GM21360 (cell line): ENCODE measurements at regions not wholly inside any gene's neighbourhood (a gene's known extent, or its start where the extent isn't known, plus 50 kb on each side); places are given as distances from the start of the nearest gene placed in this dataset.
"Not testable (repeated sequence)": the region's sequence is repeated elsewhere in the genome, so short reads cannot be mapped to it uniquely, and the experiment has no call there.

Source experiments
- ATAC-seq: cut with Tn5 transposase; IDR thresholded peaks from one replicate; pipeline ENCODE4 v1.9.1; 2021; ENCODE audit warnings: mild to moderate bottlenecking, moderate library complexity; ENCODE audit not compliant: unreplicated experiment

DNA sequence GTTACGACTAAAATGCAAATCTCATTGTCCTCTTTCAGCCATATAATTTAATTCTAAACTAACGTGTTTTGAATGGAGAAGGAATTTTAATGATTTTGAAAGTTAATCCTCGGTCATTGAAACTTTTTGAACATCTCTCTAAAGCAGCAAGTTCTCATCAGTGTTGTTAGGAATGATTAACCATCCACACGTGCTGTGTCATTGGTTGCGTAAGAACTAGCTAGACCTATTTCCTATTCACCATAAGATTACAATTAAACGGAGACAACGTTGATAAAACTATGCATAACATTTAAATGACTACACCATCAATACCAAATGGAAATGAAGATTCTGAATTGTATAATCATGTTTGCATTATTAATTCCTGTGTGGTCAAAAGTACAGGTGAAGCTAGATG, 155.6 kb upstream of the IRS2 start:
- ATAC-seq: no peak

GRCh38 chr13:109941221-109941620, 154.8 kb upstream of the IRS2 start:
- ATAC-seq: no peak

GRCh38 chr13:109940637-109941036, 154.3 kb upstream of the IRS2 start:
- no peak for ATAC-seq

GRCh38 chr13:109939838-109940237, 153.5 kb upstream of the IRS2 start:
- no peak for ATAC-seq

GRCh38 chr13:109939180-109939579, 152.8 kb upstream of the IRS2 start:
- no peak for ATAC-seq

DNA sequence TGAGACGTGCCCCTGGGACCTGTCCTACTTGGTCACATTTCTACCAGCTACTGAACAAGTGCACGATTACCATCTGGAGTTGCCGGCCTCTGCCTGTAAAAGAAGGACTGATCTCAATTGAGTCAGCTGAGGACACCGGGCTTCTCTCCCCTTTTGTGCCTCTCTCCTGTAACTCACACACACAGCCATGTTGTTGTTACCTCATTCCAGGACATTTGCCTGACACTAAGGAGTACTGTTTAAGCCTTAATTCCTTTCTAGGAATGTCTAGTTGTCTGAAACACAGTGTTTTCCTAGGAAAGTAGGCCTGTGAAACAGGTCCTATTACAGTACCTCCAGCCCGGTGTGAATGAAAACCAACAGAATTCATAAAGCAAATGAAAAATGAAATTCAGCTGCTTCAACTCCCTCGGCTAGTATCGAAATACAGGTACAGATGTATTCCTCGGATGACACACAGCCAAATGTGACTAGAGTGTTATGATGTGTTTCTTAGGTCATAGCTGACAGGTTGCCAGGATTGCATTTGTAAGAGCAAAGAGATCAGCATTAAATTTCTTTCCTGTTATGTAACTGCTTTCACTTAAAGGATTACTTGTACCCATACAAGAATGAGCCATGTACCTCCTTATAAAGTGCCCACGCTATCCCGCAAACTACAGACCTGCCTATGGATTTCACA, 152.0 kb upstream of the IRS2 start:
- no peak for ATAC-seq

GRCh38 chr13:109934520-109934919, 148.1 kb upstream of the IRS2 start:
- not testable (repeated sequence) for ATAC-seq

DNA sequence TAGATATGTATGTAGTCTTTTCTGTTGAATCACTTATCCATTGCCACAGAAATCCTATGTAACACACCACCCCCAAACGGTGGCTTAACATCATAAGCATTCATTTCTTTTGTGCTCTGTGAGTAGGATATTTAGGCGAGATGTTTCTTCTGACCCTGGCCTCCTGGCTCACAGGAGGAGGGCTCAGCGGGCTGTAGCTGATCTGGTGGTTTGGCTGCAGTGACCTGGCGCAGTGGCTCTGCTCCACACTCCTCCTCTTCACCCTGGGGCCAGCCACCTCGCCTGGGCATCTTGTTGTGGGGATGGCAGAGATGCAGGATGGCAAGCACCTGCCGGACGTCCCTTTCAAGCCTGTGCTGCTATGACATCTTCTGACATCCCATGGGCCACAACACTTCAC, 147.1 kb upstream of the IRS2 start:
- no peak for ATAC-seq

GRCh38 chr13:109924376-109924775, 138.0 kb upstream of the IRS2 start:
- no peak for ATAC-seq

DNA sequence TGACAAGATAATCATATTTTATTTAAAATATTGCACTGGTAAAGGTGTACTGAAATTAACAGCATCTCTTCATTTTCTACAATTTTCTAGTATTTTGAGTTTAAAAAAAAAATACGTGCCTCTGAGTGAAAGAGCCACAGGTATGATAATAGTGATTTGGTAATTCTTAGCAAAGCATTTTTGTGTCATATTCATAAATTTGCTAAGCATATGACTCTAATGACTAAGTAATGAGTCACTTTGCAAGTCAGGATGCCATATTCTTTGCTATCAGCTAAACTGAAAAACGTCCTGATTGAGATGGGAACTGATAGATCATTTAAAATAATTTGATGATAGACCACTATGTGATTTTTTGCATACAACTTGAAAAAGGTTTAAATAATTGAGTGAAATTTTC, 136.1 kb upstream of the IRS2 start:
- ATAC-seq: no peak

GRCh38 chr13:109919715-109920375, 133.5 kb upstream of the IRS2 start:
- no peak for ATAC-seq

DNA sequence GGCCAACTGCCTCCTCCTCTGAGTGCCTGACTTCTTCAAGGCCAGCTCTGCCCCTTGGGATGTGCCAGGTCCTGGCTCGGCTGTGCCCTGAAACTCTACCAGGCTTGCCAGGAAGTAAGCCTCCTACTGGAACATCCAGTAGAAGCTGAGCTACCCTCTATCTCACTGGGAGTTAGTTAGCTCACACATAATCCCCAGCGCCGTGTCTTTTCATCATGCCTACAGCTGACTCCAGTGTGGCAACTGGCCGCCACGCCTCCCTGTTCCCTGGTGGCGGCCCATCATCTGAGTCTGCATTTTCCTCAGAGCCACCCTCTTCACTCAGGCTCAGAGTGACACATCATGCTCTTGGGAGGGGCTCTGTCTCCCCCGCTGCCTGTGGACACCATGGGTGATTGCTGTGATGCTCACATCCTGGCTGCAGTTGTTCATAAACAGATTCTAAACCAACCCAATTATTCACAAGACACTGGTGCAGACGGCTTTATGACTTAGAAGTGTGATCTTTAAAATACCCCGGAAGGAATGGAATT, 131.9 kb upstream of the IRS2 start:
- no peak for ATAC-seq

DNA sequence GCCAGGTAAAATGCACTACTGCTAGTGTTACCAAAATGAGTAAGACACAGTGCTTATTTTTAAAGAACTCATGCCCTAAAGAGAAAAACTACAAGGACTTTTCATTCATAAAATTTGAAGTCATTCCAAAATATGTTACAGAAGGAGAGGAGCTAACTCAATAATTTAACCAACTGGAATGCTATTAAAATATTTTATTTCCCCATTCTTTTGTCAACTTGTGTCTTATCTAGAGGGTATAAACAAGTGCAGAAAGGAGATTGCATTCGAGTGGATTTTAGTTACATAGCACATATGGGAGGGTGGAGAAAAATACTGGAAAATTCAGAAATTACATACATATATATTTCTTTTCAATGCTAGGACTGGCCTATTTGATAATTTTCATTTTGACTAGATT, 131.0 kb upstream of the IRS2 start:
- ATAC-seq: no peak

GRCh38 chr13:109913936-109914510, 127.6 kb upstream of the IRS2 start:
- no peak for ATAC-seq

DNA sequence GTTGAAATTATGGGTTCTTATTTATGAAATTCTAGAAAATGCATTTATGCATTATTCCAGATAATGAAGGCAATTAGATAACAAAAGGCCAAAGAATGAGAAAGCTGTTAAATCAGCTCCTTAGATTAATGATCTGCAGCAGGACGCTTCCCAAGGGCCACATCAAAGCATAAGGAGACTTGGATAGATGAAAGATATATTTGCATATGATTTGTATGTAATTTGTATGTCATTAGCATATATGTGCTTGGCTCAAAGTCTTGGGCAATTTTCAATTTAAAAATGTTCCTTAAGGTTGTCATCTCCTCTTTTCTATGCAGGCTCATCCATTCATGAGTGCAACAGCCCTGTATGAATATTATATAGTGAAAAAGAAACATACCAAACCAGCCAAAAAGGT, 126.8 kb upstream of the IRS2 start:
- ATAC-seq: no peak

- no peak for ATAC-seq
Measured at GRCh38 chr13:109910194-109910593, 123.8 kb upstream of the IRS2 start.

DNA sequence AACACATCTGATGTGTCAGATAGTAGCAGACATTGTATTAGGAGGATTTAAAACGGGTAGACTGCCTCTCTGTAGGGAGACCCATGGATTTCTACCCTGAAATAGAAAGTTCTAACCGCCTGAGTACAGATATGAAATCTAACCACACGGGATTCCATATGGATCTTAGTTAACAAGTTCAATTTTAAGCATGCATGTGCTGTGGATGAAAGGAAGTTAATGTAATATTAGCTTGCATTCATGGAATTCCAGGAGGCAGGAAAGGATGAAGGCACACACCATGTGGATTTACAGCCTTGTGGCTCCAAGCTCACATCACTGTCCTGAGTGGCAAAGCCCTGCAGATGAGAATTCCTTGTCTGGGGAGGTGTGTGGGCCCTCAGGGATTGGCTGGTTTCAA, 120.6 kb upstream of the IRS2 start:
- no peak for ATAC-seq

DNA sequence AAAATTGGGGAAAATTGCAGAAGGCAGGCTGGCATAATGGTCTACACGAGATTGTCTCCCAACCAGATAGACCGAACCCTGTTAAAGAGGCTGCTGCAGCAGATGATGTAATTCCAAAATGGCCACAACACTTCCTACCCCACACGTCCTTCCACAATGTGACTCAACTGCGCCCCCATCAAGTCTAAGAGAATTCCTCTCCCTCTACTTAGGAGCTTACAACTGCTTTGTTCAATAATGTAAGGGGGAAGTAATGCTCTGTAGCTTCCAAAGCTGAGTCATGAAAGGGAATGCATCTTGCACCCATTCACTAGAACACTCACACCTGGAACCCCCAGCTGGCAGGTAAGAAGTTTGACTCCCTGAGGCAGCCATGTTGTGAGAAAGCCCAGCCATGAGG, 117.8 kb upstream of the IRS2 start:
- ATAC-seq: no peak

GRCh38 chr13:109900741-109901140, 114.4 kb upstream of the IRS2 start:
- ATAC-seq: no peak

DNA sequence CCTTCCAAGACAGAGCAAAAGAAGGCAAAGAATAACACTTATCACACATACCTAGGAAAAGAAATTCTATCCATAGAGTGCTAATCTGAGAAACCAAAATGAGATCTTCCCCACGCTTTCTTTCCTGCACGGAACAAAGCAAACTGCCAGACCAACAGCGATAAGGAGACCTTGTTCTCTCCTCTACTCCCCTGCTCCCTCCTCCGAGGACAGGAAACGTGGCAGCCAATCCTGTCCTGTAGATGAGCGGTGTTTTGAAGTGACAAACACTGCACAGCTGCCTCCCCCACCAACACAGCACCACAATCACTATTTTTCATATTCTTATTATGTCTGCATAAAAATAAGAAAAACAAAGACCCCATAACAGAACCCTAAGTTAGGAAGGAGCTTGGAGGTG, 113.9 kb upstream of the IRS2 start:
- no peak for ATAC-seq

- no peak for ATAC-seq
Measured at GRCh38 chr13:109899748-109900147, 113.4 kb upstream of the IRS2 start.

DNA sequence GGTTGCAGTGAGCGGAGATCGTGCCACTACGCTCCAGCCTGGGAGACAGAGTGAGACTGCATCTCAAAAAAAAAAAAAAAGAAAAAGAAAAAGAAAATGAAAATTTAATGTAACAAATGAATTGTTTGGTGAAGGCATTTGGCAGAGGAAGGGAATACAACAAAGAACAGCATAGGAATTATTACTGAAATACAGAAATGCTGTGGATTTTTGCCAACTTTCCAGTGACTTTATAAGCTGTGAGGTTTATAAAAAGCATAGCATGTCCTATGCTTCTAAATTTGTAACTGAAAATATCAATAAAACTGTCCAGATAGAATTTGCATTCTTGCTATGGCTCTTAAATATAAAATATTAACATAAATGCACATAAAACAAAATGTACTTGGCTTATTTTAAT, 112.9 kb upstream of the IRS2 start:
- ATAC-seq: no peak
